HG03039 (cell line): ENCODE measurements at regions not wholly inside any gene's neighbourhood (a gene's known extent, or its start where the extent isn't known, plus 50 kb on each side); places are given as distances from the start of the nearest gene placed in this dataset.

Source experiments
- ATAC-seq: cut with Tn5 transposase; IDR thresholded peaks from one replicate; pipeline ENCODE4 v1.9.1; 2021; ENCODE audit warnings: mild to moderate bottlenecking, moderate library complexity; ENCODE audit not compliant: unreplicated experiment

- no peak for ATAC-seq
Measured at GRCh38 chr21:28758042-28758882, 234.4 kb downstream of the LTN1 start.

GRCh38 chr21:28754862-28755261, 237.8 kb downstream of the LTN1 start:
- no peak for ATAC-seq

DNA sequence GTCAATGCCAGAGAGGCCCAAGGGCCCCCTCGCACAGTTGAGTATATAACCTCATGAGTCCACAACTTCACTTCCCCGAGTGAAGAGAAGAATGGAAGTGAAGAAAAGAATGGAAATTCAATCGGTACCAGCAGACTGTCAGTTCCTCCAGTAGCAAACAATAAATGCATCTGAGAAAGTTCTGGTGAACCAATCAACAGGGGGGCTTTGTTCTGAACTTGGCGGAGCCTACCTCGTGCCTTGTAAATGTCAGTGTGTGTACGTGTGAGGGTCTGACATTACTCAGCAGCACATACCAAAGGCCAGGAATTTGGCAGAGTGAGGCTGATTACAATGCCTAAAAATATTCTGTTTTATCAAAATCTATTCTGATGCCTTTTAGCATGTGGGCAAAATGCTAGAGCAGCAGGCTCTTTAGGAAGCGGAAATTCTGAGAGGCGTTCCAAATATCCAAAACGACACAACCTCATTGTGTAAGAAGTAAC, 238.5 kb downstream of the LTN1 start:
- no peak for ATAC-seq

- ATAC-seq = no peak
Measured at GRCh38 chr21:28752131-28752530, 240.5 kb downstream of the LTN1 start.

DNA sequence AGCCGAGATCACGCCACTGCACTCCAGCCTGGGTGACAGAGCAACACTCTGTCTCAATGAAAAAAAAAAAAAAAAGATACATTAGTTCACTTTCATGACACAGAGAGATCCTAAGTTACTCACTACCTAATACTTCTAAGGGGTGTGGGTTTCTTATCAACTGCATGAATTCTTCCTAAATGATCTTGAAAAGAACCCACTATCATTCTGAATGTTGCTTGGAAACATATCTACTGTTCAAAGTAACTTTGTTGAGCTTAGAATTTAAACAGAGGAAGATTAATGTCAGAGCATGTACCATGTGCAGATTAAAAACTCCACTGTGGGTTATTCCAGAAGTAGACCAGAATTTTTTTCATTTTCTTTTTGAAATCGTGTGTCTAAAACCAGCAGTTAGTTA, 241.5 kb downstream of the LTN1 start:
- ATAC-seq = no peak

GRCh38 chr21:28750565-28750964, 242.1 kb downstream of the LTN1 start:
- ATAC-seq = no peak

DNA sequence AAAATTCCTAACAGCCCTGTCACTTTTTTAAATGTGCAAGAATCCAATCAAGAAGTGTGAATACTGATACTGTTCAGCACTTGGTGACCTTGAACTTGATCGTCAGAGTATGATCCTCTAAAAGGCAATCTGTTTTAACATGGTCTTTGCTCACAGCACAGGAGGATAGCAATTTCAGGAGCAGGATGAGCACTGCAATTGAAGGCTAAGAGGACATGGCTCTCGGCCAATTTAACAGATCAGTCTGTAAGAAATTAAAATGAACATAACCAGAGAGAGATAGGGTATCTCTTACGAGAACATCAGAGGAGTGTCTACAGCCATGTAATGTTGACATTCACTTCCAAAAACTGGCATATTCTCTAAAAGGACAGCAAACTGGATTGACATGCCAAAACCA, 243.1 kb downstream of the LTN1 start:
- no peak for ATAC-seq

DNA sequence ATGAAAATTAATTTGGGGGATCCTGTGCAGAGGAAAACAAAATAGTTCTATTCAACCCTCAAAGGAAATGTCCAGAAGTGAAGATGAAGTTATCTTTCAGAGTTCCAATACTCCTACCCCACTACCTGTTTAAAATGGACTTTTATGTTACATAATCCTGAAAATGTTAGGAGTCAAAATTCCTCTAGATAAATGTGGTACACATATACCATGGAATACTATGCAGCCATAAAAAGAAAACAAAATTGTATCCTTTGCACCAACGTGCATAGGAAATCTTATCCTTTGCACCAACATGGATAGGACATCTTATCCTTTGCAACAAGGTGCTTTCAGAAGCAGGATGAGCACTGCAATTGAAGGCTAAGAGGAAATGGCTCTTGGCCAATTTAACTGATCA, 245.2 kb downstream of the LTN1 start:
- no peak for ATAC-seq

DNA sequence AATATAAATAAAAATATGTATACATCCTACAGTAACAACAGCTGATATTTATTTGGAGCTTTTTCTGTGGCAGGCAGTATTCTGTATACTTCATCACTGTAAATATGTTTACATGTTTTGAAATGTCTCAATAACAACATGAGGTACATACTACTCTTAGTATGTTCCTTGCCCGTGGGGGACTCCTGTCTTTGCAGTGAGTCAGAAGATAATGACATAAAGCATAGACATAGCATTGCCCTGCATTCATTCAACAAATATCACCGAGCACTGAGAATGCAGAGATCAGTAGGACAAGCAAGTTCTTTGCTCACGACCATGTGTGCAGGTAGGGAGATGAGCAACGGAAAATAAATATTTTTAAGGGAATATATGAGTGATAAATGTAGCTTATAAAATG, 246.5 kb downstream of the LTN1 start:
- no peak for ATAC-seq

GRCh38 chr21:28745131-28746016, 247.3 kb downstream of the LTN1 start:
- ATAC-seq = peak; percentile 78

DNA sequence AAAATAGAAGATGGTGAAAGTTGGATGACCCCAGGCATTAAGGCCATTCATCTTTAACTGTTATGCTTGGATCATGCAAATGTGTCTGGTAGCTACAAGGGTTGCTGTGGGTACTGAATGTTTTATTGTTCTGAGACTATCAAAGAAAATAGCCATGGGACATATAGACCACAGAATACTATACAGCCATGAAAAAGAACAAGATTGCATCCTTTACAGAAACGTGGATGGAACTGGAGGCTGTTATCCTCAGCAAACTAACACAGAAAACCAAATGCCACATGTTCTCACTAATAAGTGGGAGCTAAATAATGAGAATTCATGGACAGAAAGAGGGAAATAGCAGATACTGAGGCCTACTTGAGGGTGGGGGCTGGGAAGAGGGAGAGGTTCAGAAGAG, 249.0 kb downstream of the LTN1 start:
- ATAC-seq = no peak

DNA sequence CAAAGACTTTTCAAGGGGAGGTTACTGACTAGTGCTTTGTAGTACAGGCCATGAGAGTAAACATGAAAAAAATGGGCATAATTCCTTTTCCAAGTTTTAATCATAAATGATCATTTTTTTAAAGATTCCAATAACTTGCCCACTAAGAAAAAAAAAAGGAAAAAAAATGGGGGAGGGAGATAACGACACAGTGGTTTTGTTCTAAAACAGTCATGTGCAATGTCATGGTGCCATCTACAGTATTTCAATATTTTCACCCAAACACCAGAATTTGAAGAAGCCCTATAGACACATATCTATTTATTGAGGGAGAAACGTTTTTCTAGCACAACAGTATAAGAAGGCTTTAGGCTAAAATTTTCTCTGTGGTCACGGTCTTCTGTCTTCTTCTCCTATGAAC, 250.2 kb downstream of the LTN1 start:
- ATAC-seq = no peak

- ATAC-seq = no peak
Measured at GRCh38 chr21:28740125-28740524, 252.6 kb downstream of the LTN1 start.

DNA sequence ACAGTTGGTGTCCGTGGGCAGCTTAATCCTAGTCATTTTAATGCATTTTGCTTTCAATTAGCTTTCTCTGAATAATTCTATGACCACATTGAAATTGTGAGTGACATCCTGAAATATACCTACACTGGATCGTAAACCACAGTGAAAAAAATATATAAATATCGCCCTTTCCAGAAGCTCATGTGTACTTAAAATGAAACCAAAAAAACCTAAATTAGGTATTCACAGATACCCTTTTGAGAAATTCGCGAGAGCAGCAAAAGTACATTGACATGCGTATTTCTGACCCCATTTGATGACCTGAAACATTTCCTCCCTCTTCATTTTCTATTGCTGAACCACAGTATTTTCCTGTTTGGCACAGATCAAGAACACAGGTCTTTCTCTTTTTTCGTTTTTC, 253.8 kb downstream of the LTN1 start:
- peak; percentile 76 for ATAC-seq

DNA sequence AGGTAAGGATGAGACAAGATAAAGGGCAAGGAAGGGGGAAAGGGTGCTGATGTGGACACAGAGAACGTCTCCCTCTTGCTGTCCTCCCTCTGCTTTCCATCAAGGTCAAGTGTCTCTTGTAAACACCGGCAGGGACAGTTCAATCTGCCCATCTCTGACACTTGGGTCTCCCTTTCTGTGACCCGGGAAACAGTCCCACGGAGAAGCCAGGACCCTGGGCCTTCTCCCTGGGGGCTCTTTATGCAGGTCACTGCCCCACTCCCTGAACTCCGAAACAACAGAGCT, 254.3 kb downstream of the LTN1 start:
- ATAC-seq = no peak

DNA sequence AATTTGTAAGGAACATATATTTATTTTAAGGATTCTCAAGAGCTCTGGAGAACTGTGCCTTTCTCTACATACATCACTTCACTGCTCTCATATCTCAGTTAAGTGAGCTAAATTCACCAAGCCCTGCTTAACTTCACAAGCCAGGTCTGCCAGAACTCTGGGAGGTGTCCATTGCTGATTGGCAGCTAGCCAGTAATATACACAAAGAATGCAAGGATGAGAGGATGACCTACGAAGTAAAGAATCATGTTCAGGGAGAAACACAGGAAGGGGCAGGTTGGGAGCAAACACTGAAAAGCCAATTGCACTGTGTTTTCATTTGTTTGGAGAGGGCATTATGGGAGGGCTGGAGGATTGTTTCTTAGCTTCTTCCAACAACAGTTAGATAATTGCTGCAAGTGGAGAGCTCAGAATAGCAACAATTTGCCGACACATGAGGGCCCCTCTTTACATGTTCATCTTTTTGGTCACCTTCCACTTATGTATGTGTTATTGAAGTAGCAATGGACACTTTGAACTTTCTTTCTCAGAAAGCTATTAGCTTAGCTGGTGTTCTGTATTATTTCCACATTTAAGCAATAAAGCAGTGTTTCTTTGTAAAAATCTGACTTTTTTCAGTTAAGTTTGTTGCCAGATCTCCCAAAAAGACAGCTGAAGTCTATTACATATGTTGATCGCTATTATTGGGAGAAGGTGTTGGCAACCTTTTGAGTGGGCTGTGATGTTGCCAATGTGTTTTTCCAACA, 254.8 kb downstream of the LTN1 start:
- no peak for ATAC-seq

- ATAC-seq = no peak
Measured at GRCh38 chr21:28734522-28735175, 258.0 kb downstream of the LTN1 start.

DNA sequence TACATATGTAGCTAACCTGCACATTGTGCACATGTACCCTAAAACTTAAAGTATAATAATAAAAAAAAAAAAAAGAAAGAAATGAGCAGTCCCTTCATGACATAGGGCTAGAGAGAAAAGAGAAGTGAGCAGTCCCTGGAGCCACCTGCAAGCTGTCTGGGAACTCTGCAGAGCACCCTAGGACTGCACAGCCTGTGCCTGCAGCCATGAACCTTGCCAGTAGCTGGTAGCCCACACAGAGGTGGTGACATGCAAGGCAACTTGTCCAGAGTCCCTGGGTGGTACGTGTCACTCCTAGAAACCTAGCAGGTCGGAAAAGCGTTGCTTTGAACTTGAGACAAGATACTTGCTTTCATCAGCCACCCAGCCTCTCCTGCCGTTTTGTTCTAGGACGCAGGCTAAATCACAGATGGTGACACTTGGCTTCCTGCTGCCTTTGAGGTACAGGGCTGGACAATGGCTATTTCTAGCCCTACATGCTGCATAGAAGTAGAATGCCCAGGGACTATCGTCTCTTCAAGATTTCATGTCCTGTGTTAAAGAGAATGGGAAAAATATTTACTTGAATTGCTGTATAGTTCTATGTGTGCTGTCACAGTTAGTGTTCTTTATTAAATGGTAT, 260.9 kb downstream of the LTN1 start:
- no peak for ATAC-seq

DNA sequence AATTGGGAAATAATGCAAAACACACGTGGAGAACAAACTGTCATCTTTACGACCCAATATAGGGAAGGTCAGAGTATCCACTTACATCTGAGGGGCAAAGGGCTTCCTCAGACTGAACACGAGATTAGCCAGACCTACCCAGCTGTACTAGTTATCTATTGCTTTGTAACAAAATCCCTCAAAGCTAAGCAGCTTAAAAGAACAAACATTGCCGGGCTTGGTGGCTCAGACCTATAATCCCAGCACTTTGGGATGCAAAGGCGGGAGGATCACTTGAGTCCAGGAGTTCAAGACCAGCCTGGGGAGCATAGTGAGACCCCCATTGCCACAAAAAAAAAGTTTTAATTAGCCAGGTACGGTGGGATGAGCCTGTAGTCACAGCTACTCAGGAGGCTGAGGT, 262.8 kb downstream of the LTN1 start:
- ATAC-seq = no peak

GRCh38 chr21:28727809-28728208, 264.9 kb downstream of the LTN1 start:
- no peak for ATAC-seq
